ENCODE measurements at regions not wholly inside any gene's neighbourhood (a gene's known extent, or its start where the extent isn't known, plus 50 kb on each side); places are given as distances from the start of the nearest gene placed in this dataset.

DNA sequence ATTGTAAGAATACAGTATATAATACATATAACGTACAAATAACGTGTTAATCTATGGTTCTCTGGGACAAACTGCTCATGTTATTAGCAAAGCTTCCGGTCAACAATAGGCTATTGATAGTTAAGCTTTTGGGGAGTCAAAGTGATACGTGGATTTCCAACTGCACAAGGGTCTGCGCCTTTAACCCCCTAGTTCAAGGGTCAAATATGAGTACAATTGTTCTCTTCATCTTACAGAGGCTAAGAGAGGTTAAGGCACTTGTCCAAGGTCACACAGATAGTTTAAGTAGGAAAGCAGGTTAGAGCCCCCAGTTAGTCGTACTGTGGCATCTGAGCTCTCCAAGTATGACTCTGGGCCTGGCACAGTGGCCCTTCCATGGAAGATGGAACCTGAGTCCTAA, 204.3 kb upstream of the KRR1 start:
- TF ChIP-seq CTCF (IDR thresholded peaks at IDR 0.05; ENCODE audit: insufficient read depth, low read length, poor library complexity, severe bottlenecking): no peak
- DNase-seq (ENCODE audit: low read depth): no peak
- H3K36me3 ChIP-seq (ENCODE audit: control insufficient read depth, insufficient read depth, low read length): no peaks in the 10 kb centered on the region
- H3K27me3 ChIP-seq (ENCODE audit: control insufficient read depth, insufficient read depth, low read length): no peaks in the 10 kb centered on the region
- no peak overlapping the region for H3K4me3 ChIP-seq (ENCODE audit: low read depth, low read length)

- no peak for DNase-seq (ENCODE audit: low read depth)
- H3K27me3 ChIP-seq (ENCODE audit: control insufficient read depth, insufficient read depth, low read length): no peaks in the 10 kb centered on the region
- no peak overlapping the region for H3K4me3 ChIP-seq (ENCODE audit: low read depth, low read length)
- no peak for TF ChIP-seq CTCF (IDR thresholded peaks at IDR 0.05; ENCODE audit: insufficient read depth, low read length, poor library complexity, severe bottlenecking)
- H3K36me3 ChIP-seq (ENCODE audit: control insufficient read depth, insufficient read depth, low read length): no peaks in the 10 kb centered on the region
Measured at GRCh38 chr12:75715323-75715644, 203.9 kb upstream of the KRR1 start.

GRCh38 chr12:75714462-75715322, 203.3 kb upstream of the KRR1 start:
- H3K27me3 ChIP-seq (ENCODE audit: control insufficient read depth, insufficient read depth, low read length): no peaks in the 10 kb centered on the region
- no peak for DNase-seq (ENCODE audit: low read depth)
- H3K36me3 ChIP-seq (ENCODE audit: control insufficient read depth, insufficient read depth, low read length): no peaks in the 10 kb centered on the region
- H3K4me3 ChIP-seq (ENCODE audit: low read depth, low read length): no peak overlapping the region
- no peak for TF ChIP-seq CTCF (IDR thresholded peaks at IDR 0.05; ENCODE audit: insufficient read depth, low read length, poor library complexity, severe bottlenecking)

DNA sequence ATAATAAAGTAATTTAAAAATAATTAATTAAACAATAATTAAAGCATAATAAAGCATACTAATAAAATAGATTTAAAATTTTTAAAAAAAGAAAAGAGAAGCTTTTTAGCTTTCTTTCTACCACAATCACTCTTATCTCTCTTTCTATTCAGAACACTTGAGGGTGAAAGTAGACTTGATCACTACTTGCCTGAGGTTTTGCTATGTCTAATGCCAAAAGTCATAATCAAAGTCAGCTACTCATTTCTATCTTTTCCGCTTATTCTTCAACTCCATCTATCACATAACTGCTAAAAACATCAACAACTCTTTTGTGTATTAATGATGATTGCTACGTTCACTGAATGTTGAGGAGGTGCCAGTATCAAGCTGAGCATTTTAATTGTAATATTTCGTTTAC, 202.0 kb upstream of the KRR1 start:
- Histone ChIP-seq H3K4me3 (ENCODE audit: low read depth, low read length) (no peak overlapping the region), H3K36me3 (ENCODE audit: control insufficient read depth, insufficient read depth, low read length) (no peaks in the 10 kb centered on the region), H3K27me3 (ENCODE audit: control insufficient read depth, insufficient read depth, low read length) (no peaks in the 10 kb centered on the region)
- no peak for DNase-seq (ENCODE audit: low read depth)
- no peak for TF ChIP-seq CTCF (IDR thresholded peaks at IDR 0.05; ENCODE audit: insufficient read depth, low read length, poor library complexity, severe bottlenecking)

GRCh38 chr12:75712223-75712622, 200.8 kb upstream of the KRR1 start:
- TF ChIP-seq CTCF (IDR thresholded peaks at IDR 0.05; ENCODE audit: insufficient read depth, low read length, poor library complexity, severe bottlenecking): no peak
- H3K27me3 ChIP-seq (ENCODE audit: control insufficient read depth, insufficient read depth, low read length): no peaks in the 10 kb centered on the region
- no peak for DNase-seq (ENCODE audit: low read depth)
- no peak overlapping the region for H3K4me3 ChIP-seq (ENCODE audit: low read depth, low read length)
- H3K36me3 ChIP-seq (ENCODE audit: control insufficient read depth, insufficient read depth, low read length): no peaks in the 10 kb centered on the region

- Histone ChIP-seq H3K27me3 (ENCODE audit: control insufficient read depth, insufficient read depth, low read length) (no peaks in the 10 kb centered on the region), H3K4me3 (ENCODE audit: low read depth, low read length) (no peak overlapping the region), H3K36me3 (ENCODE audit: control insufficient read depth, insufficient read depth, low read length) (no peaks in the 10 kb centered on the region)
- no peak for DNase-seq (ENCODE audit: low read depth)
- no peak for TF ChIP-seq CTCF (IDR thresholded peaks at IDR 0.05; ENCODE audit: insufficient read depth, low read length, poor library complexity, severe bottlenecking)
Measured at GRCh38 chr12:75711271-75711670, 199.9 kb upstream of the KRR1 start.

Measured in kidney epithelial cell (primary cell).